HEK293 (cell line): ENCODE measurements at regions not wholly inside any gene's neighbourhood (a gene's known extent, or its start where the extent isn't known, plus 50 kb on each side); places are given as distances from the start of the nearest gene placed in this dataset.

Experiments
- TCF7L2 ChIP-seq: IDR thresholded peaks from 2 replicates; pipeline ENCODE4 v1.6.1; 2011; ENCODE audit warnings: low read depth, mild to moderate bottlenecking, inconsistent platforms, low read length, moderate library complexity, borderline replicate concordance
- ZNF530 ChIP-seq: fragments of 450-650 bp; formaldehyde crosslinking; IDR thresholded peaks from 2 replicates; pipeline ENCODE4 v1.5.1; 2016; ENCODE audit warnings: low read depth, missing biosample characterization, missing genetic modification characterization
- ZNF747 ChIP-seq: fragments of 450-650 bp; formaldehyde crosslinking; IDR thresholded peaks from 2 replicates; pipeline ENCODE4 v1.5.1; 2016; ENCODE audit warnings: missing biosample characterization, missing genetic modification characterization
- TF ChIP-seq, protein P1 (sequence below): fragments of 450-650 bp; formaldehyde crosslinking; IDR thresholded peaks from 2 replicates; pipeline ENCODE4 v1.5.1; 2016; ENCODE audit warnings: missing biosample characterization, missing genetic modification characterization

GRCh38 chr22:25485626-25486545 is 78.6 kb upstream of the GRK3 start:
- no peak for TF ChIP-seq ZNF747
- TF ChIP-seq, protein P1, sequence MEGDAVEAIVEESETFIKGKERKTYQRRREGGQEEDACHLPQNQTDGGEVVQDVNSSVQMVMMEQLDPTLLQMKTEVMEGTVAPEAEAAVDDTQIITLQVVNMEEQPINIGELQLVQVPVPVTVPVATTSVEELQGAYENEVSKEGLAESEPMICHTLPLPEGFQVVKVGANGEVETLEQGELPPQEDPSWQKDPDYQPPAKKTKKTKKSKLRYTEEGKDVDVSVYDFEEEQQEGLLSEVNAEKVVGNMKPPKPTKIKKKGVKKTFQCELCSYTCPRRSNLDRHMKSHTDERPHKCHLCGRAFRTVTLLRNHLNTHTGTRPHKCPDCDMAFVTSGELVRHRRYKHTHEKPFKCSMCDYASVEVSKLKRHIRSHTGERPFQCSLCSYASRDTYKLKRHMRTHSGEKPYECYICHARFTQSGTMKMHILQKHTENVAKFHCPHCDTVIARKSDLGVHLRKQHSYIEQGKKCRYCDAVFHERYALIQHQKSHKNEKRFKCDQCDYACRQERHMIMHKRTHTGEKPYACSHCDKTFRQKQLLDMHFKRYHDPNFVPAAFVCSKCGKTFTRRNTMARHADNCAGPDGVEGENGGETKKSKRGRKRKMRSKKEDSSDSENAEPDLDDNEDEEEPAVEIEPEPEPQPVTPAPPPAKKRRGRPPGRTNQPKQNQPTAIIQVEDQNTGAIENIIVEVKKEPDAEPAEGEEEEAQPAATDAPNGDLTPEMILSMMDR (tag by site-specific recombination): no peak
- TF ChIP-seq ZNF530: no peak
- no peak for TF ChIP-seq TCF7L2
